ENCODE measurements at regions not wholly inside any gene's neighbourhood (a gene's known extent, or its start where the extent isn't known, plus 50 kb on each side); places are given as distances from the start of the nearest gene placed in this dataset.

DNA sequence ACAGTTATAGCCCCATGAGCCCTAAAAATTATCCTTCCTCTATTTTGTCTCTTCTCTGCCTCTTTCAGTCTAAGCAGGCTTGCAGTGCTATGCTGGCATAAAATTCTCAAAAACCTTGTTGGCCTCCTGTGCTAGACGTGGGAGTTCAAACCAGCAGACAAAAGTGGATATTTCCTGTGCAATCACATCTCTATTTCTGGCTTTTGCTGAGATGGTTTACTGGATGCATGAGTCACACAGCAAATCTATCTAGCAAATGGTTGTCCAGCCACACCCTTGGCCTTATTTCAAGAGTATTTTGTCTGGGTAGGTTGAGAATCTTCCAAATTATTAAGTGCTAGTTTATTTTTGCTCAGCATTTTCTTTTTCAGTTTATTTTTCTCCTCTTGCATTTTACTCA is 370.8 kb downstream of the CDC14C start:
- ChIA-PET POLR2A (no interaction called here), CTCF (no interaction called here)
- Mint-ChIP-seq H3K9me3 (peaks cover 4% of the 10 kb centered on the region), H3K27me3 (no peaks in the 10 kb centered on the region), H3K27ac (no peak overlapping the region), H3K4me1 (ENCODE audit: low read depth) (no peaks in the 10 kb centered on the region), H3K36me3 (no peaks in the 10 kb centered on the region), H3K4me3 (no peak overlapping the region)
- intact Hi-C loops (cut with micrococcal nuclease) = no loop called here
- DNase-seq = no peak

DNA sequence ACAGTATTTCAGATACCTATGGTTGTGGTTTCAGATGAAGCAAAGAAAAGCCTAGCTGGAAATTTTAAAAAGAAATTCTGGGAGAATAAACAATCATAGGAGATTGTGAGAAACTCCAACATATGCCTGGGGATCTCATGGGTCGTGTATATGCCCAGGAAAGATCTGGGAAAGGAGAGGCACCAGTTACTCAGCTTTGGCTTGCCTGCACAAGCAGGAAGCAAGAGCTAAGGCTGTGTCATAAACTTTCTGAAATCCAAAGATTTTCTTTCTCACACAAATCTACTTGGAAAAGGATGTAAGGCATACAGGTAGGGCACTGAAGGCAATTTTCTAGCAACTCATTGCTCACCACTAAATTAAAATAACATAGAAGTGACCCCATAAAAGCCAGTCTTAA is 373.6 kb downstream of the CDC14C start:
- no peaks in the 10 kb centered on the region for H3K36me3 Mint-ChIP-seq
- no peaks in the 10 kb centered on the region for H3K4me1 Mint-ChIP-seq (ENCODE audit: low read depth)
- H3K4me3 Mint-ChIP-seq = no peak overlapping the region
- H3K9me3 Mint-ChIP-seq = peaks cover 12% of the 10 kb centered on the region
- DNase-seq = no peak
- no peaks in the 10 kb centered on the region for H3K27me3 Mint-ChIP-seq
- CTCF ChIA-PET = no interaction called here
- no peak overlapping the region for H3K27ac Mint-ChIP-seq
- intact Hi-C loops (cut with micrococcal nuclease) = no loop called here
- POLR2A ChIA-PET = no interaction called here

DNA sequence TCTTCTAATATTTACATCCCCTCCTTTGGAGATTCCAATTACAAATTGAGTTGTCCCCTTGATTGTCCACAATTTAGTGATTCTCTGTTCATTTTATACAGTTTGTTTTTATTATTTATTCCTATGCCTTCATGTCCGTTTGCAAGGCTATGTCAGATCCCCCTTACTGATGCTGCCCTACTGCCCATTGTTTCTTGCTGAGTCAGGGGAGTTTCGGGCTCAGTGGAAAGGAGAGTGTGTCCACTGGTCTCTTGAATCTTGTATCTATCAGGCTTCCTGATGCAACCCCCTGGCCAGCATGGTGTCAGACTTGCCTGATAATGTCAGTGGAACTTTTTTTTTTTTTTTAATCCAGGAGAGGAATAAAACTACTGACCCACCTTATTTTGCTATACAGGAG is 384.4 kb downstream of the CDC14C start:
- peaks cover 5% of the 10 kb centered on the region for H3K9me3 Mint-ChIP-seq
- intact Hi-C loops (cut with micrococcal nuclease) = no loop called here
- H3K36me3 Mint-ChIP-seq = no peaks in the 10 kb centered on the region
- H3K4me1 Mint-ChIP-seq (ENCODE audit: low read depth) = no peaks in the 10 kb centered on the region
- no peak overlapping the region for H3K27ac Mint-ChIP-seq
- ChIA-PET CTCF (no interaction called here), POLR2A (no interaction called here)
- DNase-seq = no peak
- no peak overlapping the region for H3K4me3 Mint-ChIP-seq
- H3K27me3 Mint-ChIP-seq = no peaks in the 10 kb centered on the region

DNA sequence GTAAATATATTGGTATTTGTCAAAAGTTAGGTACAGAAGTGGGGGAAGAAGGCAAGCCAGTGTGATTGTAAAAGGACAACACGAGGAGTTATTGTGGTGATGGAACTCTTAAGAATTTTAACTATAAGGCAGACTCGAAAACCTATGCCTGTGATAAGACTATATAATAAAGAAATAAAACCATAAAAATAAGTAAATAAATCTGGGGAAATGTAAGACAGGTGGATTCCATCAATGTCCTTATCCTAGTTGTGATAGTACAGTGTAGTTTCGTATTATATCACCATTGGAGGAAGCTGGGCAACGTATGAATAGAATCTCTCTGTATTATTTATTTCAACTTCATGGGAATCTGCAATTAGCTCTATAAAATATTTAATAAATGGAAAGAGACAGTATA is 395.7 kb downstream of the CDC14C start:
- Mint-ChIP-seq H3K9me3 (no peaks in the 10 kb centered on the region), H3K4me3 (no peak overlapping the region), H3K4me1 (ENCODE audit: low read depth) (no peaks in the 10 kb centered on the region), H3K27me3 (no peaks in the 10 kb centered on the region), H3K36me3 (no peaks in the 10 kb centered on the region), H3K27ac (no peak overlapping the region)
- DNase-seq = no peak
- ChIA-PET CTCF (no interaction called here), POLR2A (no interaction called here)
- intact Hi-C loops (cut with micrococcal nuclease) = no loop called here

DNA sequence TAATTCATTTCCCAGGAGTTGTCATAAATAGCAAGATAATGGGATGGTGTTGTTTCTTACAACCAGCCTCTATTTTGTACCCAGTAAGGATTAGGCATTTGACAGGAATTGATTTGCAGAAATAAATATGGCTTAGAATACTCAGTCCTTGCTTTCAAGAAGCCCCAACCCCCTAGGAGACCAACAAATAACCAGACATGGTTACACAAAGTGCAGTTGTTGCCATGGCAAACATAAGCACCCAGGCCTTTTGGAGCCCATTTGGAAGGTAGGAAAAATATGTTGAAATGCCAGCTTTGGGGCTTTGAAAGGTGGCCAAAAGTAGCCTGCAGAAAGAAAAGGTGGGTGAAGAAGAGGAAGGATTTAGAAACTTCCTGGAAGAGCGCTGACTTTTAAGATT is 397.5 kb downstream of the CDC14C start:
- Mint-ChIP-seq H3K4me3 (no peak overlapping the region), H3K9me3 (no peaks in the 10 kb centered on the region), H3K27me3 (no peaks in the 10 kb centered on the region), H3K4me1 (ENCODE audit: low read depth) (no peaks in the 10 kb centered on the region), H3K36me3 (no peaks in the 10 kb centered on the region), H3K27ac (no peak overlapping the region)
- POLR2A ChIA-PET = no interaction called here
- CTCF ChIA-PET = no interaction called here
- intact Hi-C loops (cut with micrococcal nuclease) = no loop called here
- no peak for DNase-seq

DNA sequence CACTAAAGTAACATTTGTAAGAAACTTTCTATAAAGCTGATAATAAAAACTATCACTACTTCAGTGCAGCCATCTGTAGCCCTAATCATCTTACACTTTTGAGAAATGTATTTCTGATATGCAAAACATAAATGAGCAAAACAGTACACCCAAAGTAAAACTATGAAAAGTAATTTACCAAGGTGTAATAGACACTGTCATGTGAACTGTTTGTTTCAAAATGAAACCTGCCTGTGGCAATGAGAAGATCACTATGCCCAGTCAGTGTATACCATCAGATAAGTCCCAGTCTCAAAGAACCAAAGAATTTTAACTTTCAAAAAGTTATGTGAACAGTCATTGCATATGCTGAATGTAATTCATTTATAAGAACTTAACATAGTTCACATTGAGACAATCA is 398.1 kb downstream of the CDC14C start:
- Mint-ChIP-seq H3K27me3 (no peaks in the 10 kb centered on the region), H3K36me3 (no peaks in the 10 kb centered on the region), H3K4me3 (no peak overlapping the region), H3K4me1 (ENCODE audit: low read depth) (no peaks in the 10 kb centered on the region), H3K27ac (no peak overlapping the region), H3K9me3 (no peaks in the 10 kb centered on the region)
- DNase-seq = no peak
- intact Hi-C loops (cut with micrococcal nuclease) = no loop called here
- ChIA-PET POLR2A (no interaction called here), CTCF (no interaction called here)

DNA sequence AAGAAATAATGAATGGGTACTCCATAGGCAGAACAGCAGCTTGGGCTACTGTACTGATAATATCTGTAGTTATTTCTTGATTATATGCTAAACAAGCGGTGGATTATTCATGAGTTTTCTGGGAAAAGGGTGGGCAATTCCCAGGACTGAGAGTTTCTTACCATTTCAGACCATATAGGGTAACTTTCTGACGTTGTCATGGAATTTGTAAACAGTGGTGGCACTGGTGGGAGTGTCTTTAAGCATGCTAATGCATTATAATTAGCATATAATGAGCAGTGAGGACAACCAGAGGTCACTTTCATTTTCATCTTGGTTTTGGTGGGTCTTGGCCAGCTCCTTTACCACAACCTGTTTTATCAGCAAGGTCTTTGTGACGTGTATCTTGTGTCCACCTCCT is 399.7 kb downstream of the CDC14C start:
- Mint-ChIP-seq H3K9me3 (no peaks in the 10 kb centered on the region), H3K4me3 (no peak overlapping the region), H3K4me1 (ENCODE audit: low read depth) (no peaks in the 10 kb centered on the region), H3K27ac (no peak overlapping the region), H3K27me3 (no peaks in the 10 kb centered on the region), H3K36me3 (no peaks in the 10 kb centered on the region)
- intact Hi-C loops (cut with micrococcal nuclease) = no loop called here
- ChIA-PET POLR2A (no interaction called here), CTCF (no interaction called here)
- DNase-seq = no peak

DNA sequence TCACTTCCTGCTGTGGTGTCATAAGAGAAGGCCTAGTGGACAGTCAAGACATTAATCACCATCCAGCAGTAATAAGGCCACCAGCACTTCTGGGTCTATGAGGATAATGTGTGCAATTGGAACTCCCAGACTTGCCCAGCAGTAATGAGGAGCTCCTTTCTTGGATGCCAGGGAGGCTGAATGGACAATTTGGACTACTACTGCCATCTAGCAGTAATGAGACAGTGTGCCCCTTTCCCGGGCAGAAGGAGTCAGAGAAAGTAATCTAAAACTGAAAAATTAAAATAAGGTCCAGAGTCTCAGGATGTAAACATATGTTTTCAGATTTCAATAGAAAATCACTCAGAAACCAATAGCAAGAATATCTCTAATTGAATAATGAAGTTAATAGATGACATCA is 400.4 kb downstream of the CDC14C start:
- no peaks in the 10 kb centered on the region for H3K36me3 Mint-ChIP-seq
- no peaks in the 10 kb centered on the region for H3K9me3 Mint-ChIP-seq
- intact Hi-C loops (cut with micrococcal nuclease) = no loop called here
- ChIA-PET POLR2A (no interaction called here), CTCF (no interaction called here)
- no peaks in the 10 kb centered on the region for H3K27me3 Mint-ChIP-seq
- no peak for DNase-seq
- no peak overlapping the region for H3K27ac Mint-ChIP-seq
- no peak overlapping the region for H3K4me3 Mint-ChIP-seq
- H3K4me1 Mint-ChIP-seq (ENCODE audit: low read depth) = no peaks in the 10 kb centered on the region

DNA sequence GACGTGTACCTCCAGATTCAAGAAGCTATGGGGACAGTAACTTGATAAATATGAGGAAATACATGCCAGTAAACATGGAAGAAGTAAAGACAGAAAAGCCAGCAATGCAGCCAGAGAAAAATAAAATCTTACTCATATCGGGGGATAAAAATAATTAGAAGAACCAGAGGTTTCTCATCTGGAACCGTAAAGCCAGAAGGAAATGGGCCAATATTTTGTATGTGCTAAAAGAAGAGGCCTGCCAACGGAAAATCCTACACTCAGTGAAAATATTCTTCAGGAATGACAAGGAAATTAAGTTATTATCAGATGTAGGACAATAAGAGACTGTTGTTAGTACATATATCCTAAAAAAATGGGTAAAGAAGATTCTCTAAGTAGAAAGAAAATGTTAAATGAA is 401.2 kb downstream of the CDC14C start:
- intact Hi-C loops (cut with micrococcal nuclease) = no loop called here
- Mint-ChIP-seq H3K4me3 (no peak overlapping the region), H3K27me3 (no peaks in the 10 kb centered on the region), H3K27ac (no peak overlapping the region), H3K4me1 (ENCODE audit: low read depth) (no peaks in the 10 kb centered on the region), H3K36me3 (no peaks in the 10 kb centered on the region), H3K9me3 (no peaks in the 10 kb centered on the region)
- ChIA-PET POLR2A (no interaction called here), CTCF (no interaction called here)
- DNase-seq = no peak

DNA sequence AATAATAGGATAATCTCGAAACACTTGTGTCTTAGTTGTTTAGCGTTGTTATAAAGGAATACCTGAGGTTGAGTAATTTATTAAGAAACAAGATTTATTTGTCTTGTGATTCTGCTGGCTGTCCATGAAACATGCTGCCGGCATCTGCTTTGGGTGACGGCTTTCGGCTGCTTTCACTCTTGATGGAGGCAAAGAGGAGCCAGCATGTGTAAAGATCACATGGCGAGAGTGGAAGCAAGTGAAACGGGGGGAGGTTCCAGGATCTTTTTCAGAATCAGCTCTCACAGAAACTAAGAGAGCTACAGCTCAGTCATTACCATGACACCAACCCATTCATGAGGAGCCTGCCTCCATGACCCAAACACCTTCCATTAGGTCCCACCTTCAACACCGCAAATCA is 402.8 kb downstream of the CDC14C start:
- DNase-seq = no peak
- CTCF ChIA-PET = no interaction called here
- intact Hi-C loops (cut with micrococcal nuclease) = no loop called here

DNA sequence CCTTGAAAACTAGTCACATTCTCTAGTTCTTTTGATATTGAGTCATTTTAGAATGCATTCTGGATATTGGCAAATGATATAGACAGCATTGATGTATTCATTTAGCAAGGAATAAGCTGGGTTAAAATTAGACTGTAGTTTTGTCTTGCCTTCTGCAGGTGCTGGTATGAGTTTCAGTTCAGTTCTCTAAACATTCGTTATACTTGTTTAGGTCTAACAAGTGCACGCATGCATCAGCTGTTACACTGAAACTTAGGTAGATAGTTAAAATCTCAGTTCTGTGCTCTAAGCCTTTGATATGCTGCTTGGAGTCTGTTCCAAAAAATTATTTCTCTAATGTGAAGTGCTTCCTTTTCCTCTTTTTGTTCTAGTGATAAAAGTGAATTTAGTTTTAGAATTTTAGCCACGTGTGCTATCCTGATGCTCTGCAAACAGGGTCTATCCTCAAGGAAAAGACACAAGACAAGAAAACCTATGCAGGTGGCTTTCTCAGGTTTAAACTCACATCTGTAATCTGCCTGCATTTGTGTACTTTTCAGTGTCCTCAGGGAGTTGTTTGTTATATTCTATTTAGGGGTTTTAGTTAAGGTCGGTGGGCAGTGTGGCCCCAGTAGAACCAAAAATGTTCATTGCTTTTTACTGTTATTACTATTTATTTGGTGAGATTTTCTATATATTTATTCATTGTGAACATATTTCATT is 409.0 kb downstream of the CDC14C start:
- CTCF ChIA-PET = no interaction called here
- Mint-ChIP-seq H3K4me3 (no peak overlapping the region), H3K4me1 (ENCODE audit: low read depth) (no peaks in the 10 kb centered on the region), H3K27ac (no peak overlapping the region), H3K9me3 (peaks cover 13% of the 10 kb centered on the region), H3K36me3 (no peaks in the 10 kb centered on the region), H3K27me3 (no peaks in the 10 kb centered on the region)
- intact Hi-C loops (cut with micrococcal nuclease) = no loop called here
- POLR2A ChIA-PET = no interaction called here
- DNase-seq = no peak

More for the DNA sequence above, 402.8 kb downstream of the CDC14C start:
- H3K27me3 Mint-ChIP-seq = no peaks in the 10 kb centered on the region
- H3K9me3 Mint-ChIP-seq = peaks cover 9% of the 10 kb centered on the region
- no peaks in the 10 kb centered on the region for H3K36me3 Mint-ChIP-seq
- H3K4me3 Mint-ChIP-seq = no peak overlapping the region
- no peak overlapping the region for H3K27ac Mint-ChIP-seq
- H3K4me1 Mint-ChIP-seq (ENCODE audit: low read depth) = no peaks in the 10 kb centered on the region
- POLR2A ChIA-PET = no interaction called here

DNA sequence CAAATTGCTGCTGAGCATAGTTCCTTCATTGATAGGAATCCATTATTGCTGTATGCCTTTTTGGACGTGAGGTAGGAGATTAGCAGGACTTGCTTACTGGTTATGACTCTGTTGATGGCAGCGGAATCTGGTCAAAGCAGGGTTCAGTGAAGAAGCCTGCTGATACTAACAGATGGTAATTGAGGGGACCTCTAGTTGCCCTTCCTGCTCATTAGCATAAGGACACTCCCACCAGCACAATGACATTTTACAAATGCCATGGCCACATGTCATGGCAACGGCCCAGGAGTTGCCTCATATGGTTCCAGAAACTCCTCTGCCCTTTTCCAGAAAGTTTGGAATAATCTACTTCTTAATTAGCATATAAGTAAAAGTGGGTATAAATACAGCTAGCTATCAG is 417.5 kb downstream of the CDC14C start:
- no peaks in the 10 kb centered on the region for H3K36me3 Mint-ChIP-seq
- no peak overlapping the region for H3K4me3 Mint-ChIP-seq
- no peak overlapping the region for H3K27ac Mint-ChIP-seq
- H3K9me3 Mint-ChIP-seq = peaks cover 2% of the 10 kb centered on the region
- intact Hi-C loops (cut with micrococcal nuclease) = no loop called here
- DNase-seq = no peak
- H3K27me3 Mint-ChIP-seq = no peaks in the 10 kb centered on the region
- POLR2A ChIA-PET = no interaction called here
- CTCF ChIA-PET = no interaction called here
- H3K4me1 Mint-ChIP-seq (ENCODE audit: low read depth) = no peaks in the 10 kb centered on the region

DNA sequence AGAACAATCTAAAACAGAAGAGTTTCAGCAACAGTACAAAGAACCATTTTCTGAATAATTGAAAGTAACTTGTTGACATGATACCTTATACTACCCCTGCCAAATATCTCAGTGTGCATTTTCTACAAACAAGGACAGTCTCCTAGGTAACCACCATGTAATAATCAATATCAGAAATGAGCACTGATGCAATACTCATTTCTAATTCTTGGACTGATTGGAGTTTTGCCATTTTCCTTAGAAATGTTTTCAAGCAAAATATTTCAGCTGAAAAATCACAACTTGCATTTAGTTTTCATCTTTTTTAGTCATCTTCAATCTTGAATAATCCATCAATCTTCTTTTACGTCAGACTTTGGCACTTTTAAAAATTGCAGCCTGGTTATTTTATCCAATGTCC is 420.2 kb downstream of the CDC14C start:
- H3K27me3 Mint-ChIP-seq = no peaks in the 10 kb centered on the region
- intact Hi-C loops (cut with micrococcal nuclease) = no loop called here
- POLR2A ChIA-PET = no interaction called here
- no peak overlapping the region for H3K27ac Mint-ChIP-seq
- peaks cover 2% of the 10 kb centered on the region for H3K9me3 Mint-ChIP-seq
- no peaks in the 10 kb centered on the region for H3K4me1 Mint-ChIP-seq (ENCODE audit: low read depth)
- H3K36me3 Mint-ChIP-seq = no peaks in the 10 kb centered on the region
- DNase-seq = no peak
- CTCF ChIA-PET = no interaction called here
- no peak overlapping the region for H3K4me3 Mint-ChIP-seq

Data from activated CD4-positive, alpha-beta memory T cell treated with anti-CD3 and anti-CD28 coated beads for 36 hours (primary cell).